OCI-LY3 (cell line): ENCODE measurements at regions not wholly inside any gene's neighbourhood (a gene's known extent, or its start where the extent isn't known, plus 50 kb on each side); places are given as distances from the start of the nearest gene placed in this dataset.

Experiments used
- H2AFZ ChIP-seq: fragments of 200-600, 300-600 bp; shearing (Covaris generic); 2 replicates; pipeline ENCODE4 v1.6.0; 2014; ENCODE audit warnings: antibody characterized with exemption, low read depth, low read length
- H3K27ac ChIP-seq: fragments of 200-600, 300-600 bp; sonication (generic); 2 replicates; pipeline ENCODE4 v1.5.1; 2014; ENCODE audit warnings: mild to moderate bottlenecking, low read length, moderate library complexity, mixed read lengths
- H3K27me3 ChIP-seq: fragments of 200-600, 300-600 bp; sonication (generic); 2 replicates; pipeline ENCODE4 v1.6.1; 2014; ENCODE audit warnings: low read depth, low read length, mixed read lengths
- H3K36me3 ChIP-seq: fragments of 200-600, 300-600 bp; sonication (generic); replicated peaks from 2 replicates; pipeline ENCODE3; 2014; ENCODE audit warnings: low read depth, low read length, mixed read lengths
- H3K4me1 ChIP-seq: fragments of 300-600, 200-600 bp; sonication (generic); 2 replicates; pipeline ENCODE4 v1.6.1; 2014; ENCODE audit warnings: low read length, mixed read lengths
- H3K4me2 ChIP-seq: fragments of 200-600, 300-600 bp; sonication (generic); 2 replicates; pipeline ENCODE4 v1.6.1; 2014; ENCODE audit warnings: low read length, mixed read lengths
- H3K4me3 ChIP-seq: fragments of 300-600, 200-600 bp; sonication (generic); 2 replicates; pipeline ENCODE4 v1.5.1; 2014; ENCODE audit warnings: antibody characterized with exemption, mild to moderate bottlenecking, low read length, moderate library complexity
- H3K79me2 ChIP-seq: fragments of 300-600, 200-600 bp; shearing (Covaris generic); 2 replicates; pipeline ENCODE4 v1.6.1; 2014; ENCODE audit warnings: mild to moderate bottlenecking, low read length, mixed read lengths
- H3K9ac ChIP-seq: fragments of 300-600, 200-600 bp; shearing (Covaris generic); 2 replicates; pipeline ENCODE4 v1.6.0; 2014; ENCODE audit warnings: mild to moderate bottlenecking, low read length, moderate library complexity
- H3K9me3 ChIP-seq: fragments of 200-600, 300-600 bp; shearing (Covaris generic); 2 replicates; pipeline ENCODE4 v1.6.1; 2014; ENCODE audit warnings: low read length, mixed read lengths; ENCODE audit not compliant: insufficient read depth
- H4K20me1 ChIP-seq: fragments of 200-600, 300-600 bp; sonication (generic); 2 replicates; pipeline ENCODE4 v1.6.1; 2016; ENCODE audit warnings: low read length, mixed read lengths; ENCODE audit not compliant: insufficient read depth
- CTCF ChIP-seq: fragments of 200-600, 300-600 bp; sonication (generic); IDR thresholded peaks from 2 replicates; pipeline ENCODE4 v1.5.1; 2014; ENCODE audit warnings: antibody characterized with exemption, low read length, low read depth
- EZH2phosphoT487 ChIP-seq: fragments of 200-600 bp; shearing (Covaris generic); IDR thresholded peaks from 2 replicates; pipeline ENCODE4 v1.6.1; 2018; ENCODE audit warnings: antibody characterized with exemption, mixed run types, low read depth

GRCh38 chr16:79339863-79340262 lies 260.7 kb downstream of the MAF start:
- peaks cover 8% of the 10 kb centered on the region; the same call in 1 of the 2 replicates for H3K27me3 ChIP-seq
- H3K27ac ChIP-seq = no peak overlapping the region
- H3K4me3 ChIP-seq = no peak overlapping the region

GRCh38 chr16:79337906-79338305 lies 262.6 kb downstream of the MAF start:
- TF ChIP-seq CTCF (no peak), EZH2phosphoT487 (no peak)
- Histone ChIP-seq H2AFZ (no peak overlapping the region), H3K27me3 (peaks cover under 1% of the 10 kb centered on the region; the same call in 1 of the 2 replicates), H3K36me3 (no peaks in the 10 kb centered on the region), H3K79me2 (no peaks in the 10 kb centered on the region), H3K9ac (no peak overlapping the region), H4K20me1 (no peaks in the 10 kb centered on the region), H3K27ac (no peak overlapping the region), H3K9me3 (no peaks in the 10 kb centered on the region), H3K4me1 (no peaks in the 10 kb centered on the region), H3K4me3 (no peak overlapping the region), H3K4me2 (no peak overlapping the region)

More at GRCh38 chr16:79339863-79340262, 260.7 kb downstream of the MAF start:
- no peak overlapping the region for H3K9ac ChIP-seq
- H3K79me2 ChIP-seq = no peaks in the 10 kb centered on the region
- no peaks in the 10 kb centered on the region for H4K20me1 ChIP-seq
- H3K4me2 ChIP-seq = no peak overlapping the region
- H2AFZ ChIP-seq = no peak overlapping the region
- no peaks in the 10 kb centered on the region for H3K36me3 ChIP-seq
- no peak for TF ChIP-seq CTCF
- no peak for TF ChIP-seq EZH2phosphoT487
- H3K9me3 ChIP-seq = no peaks in the 10 kb centered on the region
- H3K4me1 ChIP-seq = no peaks in the 10 kb centered on the region

- Histone ChIP-seq H2AFZ (no peak overlapping the region), H3K36me3 (no peaks in the 10 kb centered on the region), H3K4me3 (no peak overlapping the region), H3K27ac (no peak overlapping the region), H3K79me2 (no peaks in the 10 kb centered on the region), H3K9ac (no peak overlapping the region), H3K27me3 (peaks cover 2% of the 10 kb centered on the region; the same call in 1 of the 2 replicates), H3K9me3 (no peaks in the 10 kb centered on the region), H3K4me2 (no peak overlapping the region), H3K4me1 (no peaks in the 10 kb centered on the region), H4K20me1 (no peaks in the 10 kb centered on the region)
- TF ChIP-seq CTCF (no peak), EZH2phosphoT487 (no peak)
Observed at GRCh38 chr16:79336437-79337229, 263.9 kb downstream of the MAF start.

- no peak for TF ChIP-seq EZH2phosphoT487
- TF ChIP-seq CTCF = peak; percentile 52
- H3K9ac ChIP-seq = no peak overlapping the region
- no peaks in the 10 kb centered on the region for H3K36me3 ChIP-seq
- no peak overlapping the region for H3K27ac ChIP-seq
- H3K4me3 ChIP-seq = no peak overlapping the region
- peaks cover 3% of the 10 kb centered on the region for H3K4me1 ChIP-seq
- peaks cover 23% of the 10 kb centered on the region for H3K27me3 ChIP-seq
- H3K79me2 ChIP-seq = no peaks in the 10 kb centered on the region
- H4K20me1 ChIP-seq = no peaks in the 10 kb centered on the region
- no peak overlapping the region for H2AFZ ChIP-seq
- no peaks in the 10 kb centered on the region for H3K9me3 ChIP-seq
- H3K4me2 ChIP-seq = no peak overlapping the region
Observed at GRCh38 chr16:79334127-79334526, 266.4 kb downstream of the MAF start.
